Liver (tissue), 8 donors: ENCODE measurements at regions not wholly inside any gene's neighbourhood (a gene's known extent, or its start where the extent isn't known, plus 50 kb on each side); places are given as distances from the start of the nearest gene placed in this dataset.

ENCODE experiments used
- DNase-seq: peaks from one replicate; pipeline ENCODE4 v3.0.0-alpha.2; 2017; ENCODE audit warnings: low spot score
- H3K27ac ChIP-seq, 2 donors: one replicate each; pipeline ENCODE4 v1.7.0; 2013; ENCODE audit warnings: inconsistent platforms in 2 of 2, low read length in 2 of 2, control low read depth in 1 of 2, low read depth in 1 of 2, mild to moderate bottlenecking in 1 of 2
- H3K27me3 ChIP-seq, 4 donors: one replicate each; pipeline versions ENCODE4 v1.6.1 to v1.7.0; 2013; ENCODE audit warnings: low read length in 3 of 4, inconsistent platforms in 1 of 4, mild to moderate bottlenecking in 1 of 4, moderate library complexity in 1 of 4; ENCODE audit not compliant: control insufficient read depth in 4 of 4, insufficient read depth in 4 of 4
- H3K36me3 ChIP-seq, 4 donors: one replicate each; pipeline versions ENCODE4 v1.6.1 to v1.7.0; 2013; ENCODE audit warnings: low read length in 3 of 4, mild to moderate bottlenecking in 3 of 4, low read depth in 1 of 4, moderate library complexity in 1 of 4; ENCODE audit not compliant: control insufficient read depth in 4 of 4, insufficient read depth in 3 of 4
- H3K4me1 ChIP-seq, 4 donors: one replicate each; pipeline versions ENCODE4 v1.6.1 to v1.7.0; 2013; ENCODE audit warnings: low read length in 3 of 4, mild to moderate bottlenecking in 3 of 4, moderate library complexity in 1 of 4; ENCODE audit not compliant: control insufficient read depth in 4 of 4, insufficient read depth in 4 of 4
- H3K4me3 ChIP-seq, 3 donors: one replicate each; pipeline versions ENCODE4 v1.6.1 to v1.7.0; 2013; ENCODE audit warnings: low read length in 3 of 3, control low read depth in 1 of 3, low read depth in 1 of 3, mild to moderate bottlenecking in 1 of 3
- H3K9ac ChIP-seq, 2 donors: one replicate each; pipeline ENCODE4 v1.7.0; 2013; ENCODE audit warnings: low read length in 2 of 2, mild to moderate bottlenecking in 2 of 2, moderate library complexity in 2 of 2, control low read depth in 1 of 2, low read depth in 1 of 2
- H3K9me3 ChIP-seq, 4 donors: one replicate each; pipeline versions ENCODE4 v1.6.1 to v1.7.0; 2013; ENCODE audit warnings: low read length in 3 of 4; ENCODE audit not compliant: control insufficient read depth in 4 of 4
- ATF3 ChIP-seq: IDR thresholded peaks from 2 replicates; pipeline ENCODE4 v1.6.1; 2016; ENCODE audit warnings: antibody characterized with exemption
- CTCF ChIP-seq: fragments of 150-350 bp; IDR thresholded peaks from 2 replicates; pipeline ENCODE4 v1.5.1; 2017; ENCODE audit warnings: improper control_type of control experiment, low read depth, low read length; ENCODE audit not compliant: missing input control
- EGR1 ChIP-seq, 2 donors: IDR thresholded peaks; 2 replicates each; pipeline ENCODE4 v1.6.1; 2016 to 2018; ENCODE audit warnings: antibody characterized with exemption in 2 of 2, low read depth in 2 of 2
- FOXA1 ChIP-seq: IDR thresholded peaks from 2 replicates; pipeline ENCODE4 v1.6.1; 2016; ENCODE audit warnings: antibody characterized with exemption
- FOXA2 ChIP-seq: IDR thresholded peaks from 2 replicates; pipeline ENCODE4 v1.6.1; 2016; ENCODE audit warnings: antibody characterized with exemption
- GABPA ChIP-seq, 2 donors: IDR thresholded peaks in 1 of 2; conservative IDR thresholded peaks in 1 of 2; 2 replicates each; pipeline ENCODE4 v1.6.1; 2016; ENCODE audit warnings: antibody characterized with exemption in 2 of 2, mild to moderate bottlenecking in 1 of 2, moderate library complexity in 1 of 2
- HNF4A ChIP-seq, 2 donors: conservative IDR thresholded peaks; 2 replicates each; pipeline ENCODE4 v1.6.1; 2016; ENCODE audit warnings: antibody characterized with exemption in 2 of 2, mild to moderate bottlenecking in 2 of 2
- HNF4G ChIP-seq: IDR thresholded peaks from 2 replicates; pipeline ENCODE4 v1.6.1; 2016; ENCODE audit warnings: antibody characterized with exemption
- JUND ChIP-seq, 2 donors: IDR thresholded peaks; 2 replicates each; pipeline ENCODE4 v1.6.1; 2016; ENCODE audit warnings: antibody characterized with exemption in 2 of 2
- MAX ChIP-seq: IDR thresholded peaks from 2 replicates; pipeline ENCODE4 v1.6.1; 2016; ENCODE audit warnings: antibody characterized with exemption
- NR2F2 ChIP-seq: IDR thresholded peaks from 2 replicates; pipeline ENCODE4 v1.6.1; 2016; ENCODE audit warnings: antibody characterized with exemption
- RAD21 ChIP-seq, 2 donors: IDR thresholded peaks; 2 replicates each; pipeline ENCODE4 v1.6.1; 2016; ENCODE audit warnings: antibody characterized with exemption in 2 of 2, mild to moderate bottlenecking in 2 of 2
- REST ChIP-seq: IDR thresholded peaks from 2 replicates; pipeline ENCODE4 v1.6.1; 2016; ENCODE audit warnings: antibody characterized with exemption, mild to moderate bottlenecking
- RXRA ChIP-seq, 2 donors: IDR thresholded peaks; 2 replicates each; pipeline ENCODE4 v1.6.1; 2017 to 2018; ENCODE audit warnings: antibody characterized with exemption in 2 of 2, mild to moderate bottlenecking in 1 of 2
- TAF1 ChIP-seq: conservative IDR thresholded peaks from 2 replicates; pipeline ENCODE4 v1.6.1; 2016; ENCODE audit warnings: antibody characterized with exemption, mild to moderate bottlenecking
- YY1 ChIP-seq: IDR thresholded peaks from 2 replicates; pipeline ENCODE4 v1.6.1; 2016; ENCODE audit warnings: antibody characterized with exemption, mild to moderate bottlenecking
- ZBTB33 ChIP-seq: IDR thresholded peaks from 2 replicates; pipeline ENCODE4 v1.6.1; 2016; ENCODE audit warnings: antibody characterized with exemption
- WGBS: extraction: QIAGEN DNeasy Blood & Tissue Kit; methylation state at CpG from one replicate; pipeline ENCODE4 v1.1.7; 2013; 5-methylcytosine and 5-hydroxymethylcytosine counted together
- donor health status: healthy.
- donor health status: healthy.
- donor health status: healthy.
- donor health status: healthy.
- donor health status: healthy.

GRCh38 chr9:136605988-136606660 lies 56.6 kb upstream of the EGFL7 start:
- no peak overlapping the region for H3K27ac ChIP-seq
- no peaks in the 10 kb centered on the region for H3K36me3 ChIP-seq
- no peak for TF ChIP-seq TAF1
- no peak for TF ChIP-seq GABPA (IDR thresholded peaks at IDR 0.05 in 1 of 2, conservative IDR thresholded peaks at IDR 0.05 in 1 of 2)
- TF ChIP-seq EGR1 (IDR thresholded peaks at IDR 0.05; ENCODE audit: low read depth in 2 of 2), result no peak
- TF ChIP-seq JUND (IDR thresholded peaks at IDR 0.05), result no peak
- no peak for TF ChIP-seq FOXA2
- TF ChIP-seq YY1, result no peak
- TF ChIP-seq HNF4A (conservative IDR thresholded peaks at IDR 0.05), result no peak
- no peak for TF ChIP-seq MAX
- no peak for TF ChIP-seq FOXA1
- no peak for TF ChIP-seq RXRA (IDR thresholded peaks at IDR 0.05)
- TF ChIP-seq CTCF, result no peak
- TF ChIP-seq HNF4G, result no peak
- TF ChIP-seq RAD21 (IDR thresholded peaks at IDR 0.05), result no peak
- no peak for TF ChIP-seq REST
- TF ChIP-seq ATF3, result no peak
- no peak for TF ChIP-seq NR2F2
- peaks cover 2 to 12% (median 7%) of the 10 kb centered on the region in 4 donors for H3K4me1 ChIP-seq
- H3K9ac ChIP-seq, result no peak overlapping the region
- H3K27me3 ChIP-seq, result no peaks in the 10 kb centered on the region
- no peak for DNase-seq
- no peaks in the 10 kb centered on the region for H3K9me3 ChIP-seq
- H3K4me3 ChIP-seq, result no peak overlapping the region
- 78% methylated on average over 17 of the region's 17 CpGs for WGBS

- WGBS, result 80% methylated on average over 26 of the region's 26 CpGs
- H3K27ac ChIP-seq, result no peak overlapping the region
- no peak for DNase-seq
Measured at GRCh38 chr9:136604823-136605525, 57.7 kb upstream of the EGFL7 start.

More at GRCh38 chr9:136604823-136605525, 57.7 kb upstream of the EGFL7 start:
- Histone ChIP-seq H3K9ac (no peak overlapping the region), H3K36me3 (no peaks in the 10 kb centered on the region), H3K9me3 (no peaks in the 10 kb centered on the region), H3K27me3 (no peaks in the 10 kb centered on the region), H3K4me3 (no peak overlapping the region), H3K4me1 (peaks cover 0 to 6% (median 2%) of the 10 kb centered on the region in 4 donors)
- TF ChIP-seq JUND (IDR thresholded peaks at IDR 0.05) (no peak), TAF1 (no peak), RXRA (IDR thresholded peaks at IDR 0.05) (no peak), FOXA1 (no peak), ZBTB33 (no peak), NR2F2 (peak; percentile 59)
